22Rv1 (cell line): ENCODE measurements at regions not wholly inside any gene's neighbourhood (a gene's known extent, or its start where the extent isn't known, plus 50 kb on each side); places are given as distances from the start of the nearest gene placed in this dataset.

Experiments
- ZFX ChIP-seq: fragments of 450-650 bp; IDR thresholded peaks from 2 replicates; pipeline ENCODE4 v1.6.1; 2017; ENCODE audit warnings: antibody characterized with exemption, borderline replicate concordance
- TF ChIP-seq, protein P1 (sequence below): fragments of 450-650 bp; IDR thresholded peaks from 2 replicates; pipeline ENCODE4 v1.5.1; 2017; ENCODE audit warnings: mild to moderate bottlenecking

DNA sequence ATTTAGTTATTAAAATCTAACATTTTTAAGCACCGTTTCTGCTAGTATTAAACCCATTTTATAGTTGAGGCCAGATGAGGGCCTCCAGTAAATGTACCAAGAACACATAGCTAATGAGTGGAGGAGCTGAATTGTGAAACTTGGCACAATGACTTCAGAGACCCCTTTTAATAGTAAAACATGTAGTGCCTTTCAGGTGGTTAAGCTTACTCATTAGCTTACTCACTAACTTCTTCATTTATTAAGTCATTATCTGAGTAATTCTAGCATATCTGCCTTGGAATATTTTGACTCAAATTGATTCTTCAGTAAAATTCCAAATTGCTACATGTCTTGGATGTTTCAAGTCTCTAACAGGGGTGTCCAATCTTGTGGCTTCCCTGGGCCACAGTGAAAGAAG, 735.2 kb downstream of the LIG4 start:
- TF ChIP-seq, protein P1, sequence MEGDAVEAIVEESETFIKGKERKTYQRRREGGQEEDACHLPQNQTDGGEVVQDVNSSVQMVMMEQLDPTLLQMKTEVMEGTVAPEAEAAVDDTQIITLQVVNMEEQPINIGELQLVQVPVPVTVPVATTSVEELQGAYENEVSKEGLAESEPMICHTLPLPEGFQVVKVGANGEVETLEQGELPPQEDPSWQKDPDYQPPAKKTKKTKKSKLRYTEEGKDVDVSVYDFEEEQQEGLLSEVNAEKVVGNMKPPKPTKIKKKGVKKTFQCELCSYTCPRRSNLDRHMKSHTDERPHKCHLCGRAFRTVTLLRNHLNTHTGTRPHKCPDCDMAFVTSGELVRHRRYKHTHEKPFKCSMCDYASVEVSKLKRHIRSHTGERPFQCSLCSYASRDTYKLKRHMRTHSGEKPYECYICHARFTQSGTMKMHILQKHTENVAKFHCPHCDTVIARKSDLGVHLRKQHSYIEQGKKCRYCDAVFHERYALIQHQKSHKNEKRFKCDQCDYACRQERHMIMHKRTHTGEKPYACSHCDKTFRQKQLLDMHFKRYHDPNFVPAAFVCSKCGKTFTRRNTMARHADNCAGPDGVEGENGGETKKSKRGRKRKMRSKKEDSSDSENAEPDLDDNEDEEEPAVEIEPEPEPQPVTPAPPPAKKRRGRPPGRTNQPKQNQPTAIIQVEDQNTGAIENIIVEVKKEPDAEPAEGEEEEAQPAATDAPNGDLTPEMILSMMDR = no peak
- no peak for TF ChIP-seq ZFX
